ENCODE measurements at regions not wholly inside any gene's neighbourhood (a gene's known extent, or its start where the extent isn't known, plus 50 kb on each side); places are given as distances from the start of the nearest gene placed in this dataset.

DNA sequence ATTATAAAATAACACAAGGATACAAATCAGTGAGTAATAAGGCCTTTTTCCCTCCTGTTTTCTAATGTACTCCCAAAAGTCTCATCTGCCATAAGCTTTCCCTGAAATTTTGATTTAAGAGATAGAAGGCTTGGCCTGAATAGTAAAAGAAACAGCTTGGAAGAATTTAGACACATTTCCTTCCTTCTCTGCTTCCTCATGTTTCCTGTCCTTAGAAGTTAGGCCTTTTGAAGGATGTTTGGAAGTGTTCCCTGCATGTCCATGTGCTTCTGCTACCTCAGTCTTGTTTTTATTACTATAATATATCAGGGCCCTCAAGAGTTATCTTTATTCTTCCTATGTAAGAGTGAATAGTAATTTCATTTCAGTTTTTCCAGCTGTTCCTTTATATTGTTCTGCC is 242.7 kb downstream of the DEPDC1B start:
- Histone ChIP-seq H3K4me2 (ENCODE audit: control insufficient read depth, insufficient read depth) (no peak overlapping the region), H2AFZ (ENCODE audit: control insufficient read depth, low read depth, low read length) (no peak overlapping the region), H3K79me2 (ENCODE audit: control insufficient read depth, insufficient read depth, low read length) (no peaks in the 10 kb centered on the region), H3K9me3 (replicated peaks; ENCODE audit: control insufficient read depth, insufficient read depth, low read length) (no peaks in the 10 kb centered on the region), H3K9ac (ENCODE audit: control insufficient read depth, insufficient read depth, low read length) (no peak overlapping the region), H3K4me1 (ENCODE audit: control insufficient read depth, insufficient read depth, low read length) (no peaks in the 10 kb centered on the region), H3K36me3 (ENCODE audit: control insufficient read depth in 2 of 2, insufficient read depth in 2 of 2, low read length in 1 of 2) (no peaks in the 10 kb centered on the region), H4K20me1 (ENCODE audit: control insufficient read depth, insufficient read depth) (no peaks in the 10 kb centered on the region), H3K27me3 (replicated peaks in 1 of 2; ENCODE audit: control insufficient read depth in 2 of 2, insufficient read depth in 2 of 2, low read length in 1 of 2) (no peaks in the 10 kb centered on the region), H3K27ac (ENCODE audit: control insufficient read depth, insufficient read depth) (no peak overlapping the region), H3K4me3 (no peak overlapping the region)
- intact Hi-C loops (cut with micrococcal nuclease; ENCODE audit: unreplicated experiment) (no loop called here), in situ Hi-C loops (cut with MboI) (no loop called here)
- no peak for FAIRE-seq
- POLR2A ChIA-PET: no interaction called here
- SMC1A ChIA-PET (ENCODE audit: uncharacterized antibody, unreplicated experiment): interaction anchor here (0.5 to 1.2 kb wide), 2 partner anchors 13 to 658 kb away, joined by 3 to 8 read pairs; no protein-coding TSS in a partner anchor
- RAD21 ChIA-PET (ENCODE audit: unreplicated experiment): interaction anchor here (1.0 kb wide), 1 partner anchor 66 kb away, joined by 3 read pairs; no protein-coding TSS in a partner anchor
- no peak for ATAC-seq
- CTCF ChIA-PET: no interaction called here
- no peak for DNase-seq (ENCODE audit: low read depth, low spot score)
- TF ChIP-seq NRF1 (conservative IDR thresholded peaks at IDR 0.05; ENCODE audit: low read depth, low read length): no peak
- no peak for TF ChIP-seq POU2F2 (IDR thresholded peaks at IDR 0.05; ENCODE audit: borderline replicate concordance, low read depth, low read length)
- TF ChIP-seq SRF (IDR thresholded peaks at IDR 0.05; ENCODE audit: low read depth in 2 of 2, low read length in 2 of 2): no peak
- TF ChIP-seq BACH1 (IDR thresholded peaks at IDR 0.05; ENCODE audit: borderline replicate concordance): no peak
- no peak for TF ChIP-seq BCL11A (IDR thresholded peaks at IDR 0.05; ENCODE audit: low read depth, low read length)
- no peak for TF ChIP-seq IRF3 (IDR thresholded peaks at IDR 0.05)
- TF ChIP-seq SMARCA5 (IDR thresholded peaks at IDR 0.05): no peak
- no peak for TF ChIP-seq USF2 (IDR thresholded peaks at IDR 0.05; ENCODE audit: borderline replicate concordance, low read depth, low read length)
- BruUV-seq (replicated peaks): no TSS peak
